Progenitor cell of endocrine pancreas (in vitro differentiated cells): ENCODE measurements at regions not wholly inside any gene's neighbourhood (a gene's known extent, or its start where the extent isn't known, plus 50 kb on each side); places are given as distances from the start of the nearest gene placed in this dataset.

Experiments used
- DNase-seq: peaks from one replicate; pipeline ENCODE4 v3.0.0; 2021; ENCODE audit warnings: low spot score; ENCODE audit not compliant: unreplicated experiment
- H3K27ac Mint-ChIP-seq: 2 replicates; pipeline ENCODE4 v1.8.0; 2021; ENCODE audit warnings: mild to moderate bottlenecking, moderate library complexity, mixed read lengths
- H3K27me3 Mint-ChIP-seq: 2 replicates; pipeline ENCODE4 v1.8.0; 2021; ENCODE audit warnings: mixed read lengths
- H3K36me3 Mint-ChIP-seq: 2 replicates; pipeline ENCODE4 v1.8.0; 2022; ENCODE audit warnings: mixed read lengths; ENCODE audit not compliant: insufficient read depth
- H3K4me1 Mint-ChIP-seq: 2 replicates; pipeline ENCODE4 v1.8.0; 2021; ENCODE audit warnings: low read depth, mixed read lengths
- H3K4me3 Mint-ChIP-seq: 2 replicates; pipeline ENCODE4 v1.8.0; 2021; ENCODE audit warnings: low read depth, mild to moderate bottlenecking, moderate library complexity, mixed read lengths
- H3K9me3 Mint-ChIP-seq: 2 replicates; pipeline ENCODE4 v1.8.0; 2021; ENCODE audit warnings: low read depth, mixed read lengths
- CTCF ChIP-seq: fragments of 200-600 bp; sonication (generic); IDR thresholded peaks from one replicate; pipeline ENCODE4 v1.5.0; 2021; ENCODE audit warnings: antibody characterized with exemption, mild to moderate bottlenecking; ENCODE audit not compliant: unreplicated experiment

- Mint-ChIP-seq H3K36me3 (no peaks in the 10 kb centered on the region), H3K9me3 (no peaks in the 10 kb centered on the region), H3K27me3 (no peaks in the 10 kb centered on the region), H3K27ac (no peak overlapping the region), H3K4me1 (no peaks in the 10 kb centered on the region), H3K4me3 (no peak overlapping the region)
- TF ChIP-seq CTCF = no peak
- no peak for DNase-seq
Observed at GRCh38 chr6:91126876-91127275, 540.0 kb upstream of the MAP3K7 start.

DNA sequence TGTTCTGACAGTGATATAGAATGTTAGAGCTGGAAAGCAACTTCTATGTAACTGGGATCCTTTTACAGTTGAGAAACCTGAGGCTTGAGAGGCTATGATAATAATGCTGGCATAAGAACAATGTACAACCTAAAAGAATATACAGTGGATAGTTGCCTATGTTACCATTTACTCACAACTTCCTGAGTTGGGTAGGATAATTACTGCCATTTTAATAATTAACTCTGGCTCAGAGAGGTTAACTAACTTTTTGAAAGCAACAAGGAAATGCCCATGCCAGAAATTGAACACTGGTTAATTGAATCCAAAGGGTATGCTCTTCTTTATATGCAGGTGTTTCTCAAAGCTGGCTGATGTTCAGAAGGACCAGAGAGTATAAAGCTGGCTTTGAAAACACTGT, 530.7 kb upstream of the MAP3K7 start:
- TF ChIP-seq CTCF = no peak
- no peaks in the 10 kb centered on the region for H3K36me3 Mint-ChIP-seq
- no peaks in the 10 kb centered on the region for H3K4me1 Mint-ChIP-seq
- H3K27ac Mint-ChIP-seq = no peak overlapping the region
- H3K27me3 Mint-ChIP-seq = no peaks in the 10 kb centered on the region
- DNase-seq = no peak
- no peaks in the 10 kb centered on the region for H3K9me3 Mint-ChIP-seq
- H3K4me3 Mint-ChIP-seq = no peak overlapping the region

GRCh38 chr6:91114123-91114708, 527.3 kb upstream of the MAP3K7 start:
- Mint-ChIP-seq H3K27me3 (no peaks in the 10 kb centered on the region), H3K4me3 (no peak overlapping the region), H3K9me3 (no peaks in the 10 kb centered on the region), H3K27ac (no peak overlapping the region), H3K36me3 (no peaks in the 10 kb centered on the region), H3K4me1 (peaks cover 2% of the 10 kb centered on the region)
- no peak for DNase-seq
- no peak for TF ChIP-seq CTCF

GRCh38 chr6:91106083-91106482, 519.2 kb upstream of the MAP3K7 start:
- H3K27me3 Mint-ChIP-seq = peaks cover 4% of the 10 kb centered on the region
- TF ChIP-seq CTCF = no peak

GRCh38 chr6:91105532-91105931, 518.7 kb upstream of the MAP3K7 start:
- no peaks in the 10 kb centered on the region for H3K36me3 Mint-ChIP-seq
- no peak for DNase-seq
- H3K4me3 Mint-ChIP-seq = no peak overlapping the region
- no peak for TF ChIP-seq CTCF
- no peaks in the 10 kb centered on the region for H3K9me3 Mint-ChIP-seq
- peaks cover 4% of the 10 kb centered on the region for H3K27me3 Mint-ChIP-seq
- H3K4me1 Mint-ChIP-seq = peaks cover 11% of the 10 kb centered on the region
- no peak overlapping the region for H3K27ac Mint-ChIP-seq

More at GRCh38 chr6:91106083-91106482, 519.2 kb upstream of the MAP3K7 start:
- Mint-ChIP-seq H3K4me3 (no peak overlapping the region), H3K27ac (no peak overlapping the region), H3K9me3 (no peaks in the 10 kb centered on the region), H3K36me3 (no peaks in the 10 kb centered on the region), H3K4me1 (peaks cover 11% of the 10 kb centered on the region)
- no peak for DNase-seq
